ENCODE measurements at regions not wholly inside any gene's neighbourhood (a gene's known extent, or its start where the extent isn't known, plus 50 kb on each side); places are given as distances from the start of the nearest gene placed in this dataset.

DNA sequence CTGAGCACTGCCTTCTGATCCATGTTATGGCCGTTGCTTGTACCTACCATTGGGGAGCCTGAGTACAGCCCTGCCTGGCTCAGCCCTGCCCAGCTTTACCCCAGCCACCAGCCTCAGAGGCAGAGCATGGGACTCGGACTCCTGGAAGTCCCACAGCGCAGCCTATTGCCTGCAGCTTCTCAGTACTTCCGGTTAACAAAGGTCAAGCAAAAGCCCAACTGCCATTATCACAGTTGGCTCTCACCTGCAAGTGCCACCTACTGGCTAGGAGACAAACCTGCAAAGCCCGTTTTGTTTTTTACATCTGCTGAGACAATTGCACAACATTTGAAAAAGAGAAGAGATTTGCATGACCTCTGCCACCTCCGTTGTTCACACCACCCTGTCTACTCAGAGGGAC lies 1081.7 kb downstream of the NAALADL2 start:
- TF ChIP-seq CTCF (IDR thresholded peaks at IDR 0.05; ENCODE audit: borderline replicate concordance, extremely low read depth, low read length, poor library complexity, severe bottlenecking), result peak; percentile 10
- no peak for TF ChIP-seq EZH2 (IDR thresholded peaks at IDR 0.05; ENCODE audit: borderline replicate concordance, low read depth, low read length, severe bottlenecking)
